BLaER1 treated with 17β-estradiol and CSF1 and Interleukin-3, amounts not matched to agents 10 nM and 100 nM (cell line): ENCODE measurements at regions not wholly inside any gene's neighbourhood (a gene's known extent, or its start where the extent isn't known, plus 50 kb on each side); places are given as distances from the start of the nearest gene placed in this dataset.

Source experiments
- H3K27ac ChIP-seq, 11 experiments: shearing (Covaris generic); formaldehyde crosslinking; 2 replicates each; pipeline ENCODE4 v1.8.1; 2022
- H3K27me3 ChIP-seq, 11 experiments: shearing (Covaris generic); formaldehyde crosslinking; 2 replicates each; pipeline ENCODE4 v1.8.1; 2022
- H3K36me3 ChIP-seq, 11 experiments: shearing (Covaris generic); formaldehyde crosslinking; 2 replicates each; pipeline ENCODE4 v1.8.1; 2022
- H3K4me1 ChIP-seq, 10 experiments: shearing (Covaris generic); formaldehyde crosslinking; 2 replicates each; pipeline ENCODE4 v1.8.1; 2022
- H3K4me2 ChIP-seq, 11 experiments: shearing (Covaris generic); formaldehyde crosslinking; 2 replicates each; pipeline ENCODE4 v1.8.1; 2022
- H3K4me3 ChIP-seq, 10 experiments: shearing (Covaris generic); formaldehyde crosslinking; 2 replicates each; pipeline ENCODE4 v1.8.1; 2022
- H3K9ac ChIP-seq, 11 experiments: shearing (Covaris generic); formaldehyde crosslinking; 2 replicates each; pipeline ENCODE4 v1.8.1; 2022
- H3K9me3 ChIP-seq, 11 experiments: shearing (Covaris generic); formaldehyde crosslinking; replicated peaks in 1 of 11; 2 replicates each; pipeline ENCODE4 v1.8.1; 2022
- H4K20me1 ChIP-seq, 11 experiments: shearing (Covaris generic); formaldehyde crosslinking; 2 replicates each; pipeline ENCODE4 v1.8.1; 2022
- Cebpa-rat ChIP-seq, 11 experiments: shearing (Covaris generic); IDR thresholded peaks; 2 replicates each; pipeline ENCODE4 v1.8.1; 2022

DNA sequence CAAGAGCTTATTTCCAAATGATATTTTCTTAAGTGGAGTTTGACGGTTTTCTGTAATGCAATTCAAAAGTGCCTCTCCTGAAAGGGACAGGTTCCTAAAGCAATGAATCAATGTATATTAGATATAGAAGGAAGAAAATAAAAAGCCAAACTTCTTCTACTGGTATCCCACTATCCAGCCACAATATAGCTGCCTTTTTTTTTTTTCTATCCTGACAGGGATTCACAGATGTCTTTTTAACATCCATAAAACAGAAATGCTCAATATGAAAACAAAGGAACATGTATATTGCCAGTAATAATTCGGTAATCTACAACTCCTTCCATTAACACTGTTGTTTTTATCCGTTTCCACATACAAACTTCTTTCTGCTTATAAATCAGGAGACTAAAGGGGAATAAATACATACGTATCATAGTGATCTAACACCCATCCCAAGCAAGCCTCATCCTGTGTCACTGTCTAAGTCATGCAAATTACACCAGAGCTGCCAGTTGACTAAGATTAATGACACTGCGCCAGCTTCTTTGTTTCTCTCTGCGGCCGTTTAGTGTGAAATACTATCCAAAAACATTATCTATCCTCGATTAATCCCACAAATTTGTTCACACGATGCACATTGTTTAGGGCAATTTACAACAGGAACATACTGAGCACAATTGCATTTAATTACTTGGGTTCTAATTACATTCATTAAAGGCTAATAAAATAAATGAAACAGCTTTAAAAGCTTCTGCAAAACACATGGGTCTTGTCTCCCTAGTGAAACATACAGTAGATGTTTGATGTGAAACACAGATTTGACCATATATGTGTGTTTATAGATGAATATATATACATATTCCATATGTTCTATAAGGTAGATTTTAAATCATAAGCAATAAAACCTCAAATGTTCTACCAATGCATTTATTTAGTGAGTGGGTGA, 51.9 kb upstream of the CDIN1 start:
- no peaks in the 10 kb centered on the region for H3K27me3 ChIP-seq
- no peak overlapping the region for H3K4me3 ChIP-seq
- no peaks in the 10 kb centered on the region for H3K9me3 ChIP-seq
- H3K36me3 ChIP-seq: no peaks in the 10 kb centered on the region
- peaks cover 0 to 7% (median 0%) of the 10 kb centered on the region in 10 experiments; a peak in 1 of 20 replicates for H3K4me1 ChIP-seq
- H3K9ac ChIP-seq: no peak overlapping the region
- no peaks in the 10 kb centered on the region for H4K20me1 ChIP-seq
- no peak overlapping the region for H3K4me2 ChIP-seq
- H3K27ac ChIP-seq: no peak overlapping the region
- no peak for TF ChIP-seq Cebpa-rat (IDR thresholded peaks at IDR 0.05)

DNA sequence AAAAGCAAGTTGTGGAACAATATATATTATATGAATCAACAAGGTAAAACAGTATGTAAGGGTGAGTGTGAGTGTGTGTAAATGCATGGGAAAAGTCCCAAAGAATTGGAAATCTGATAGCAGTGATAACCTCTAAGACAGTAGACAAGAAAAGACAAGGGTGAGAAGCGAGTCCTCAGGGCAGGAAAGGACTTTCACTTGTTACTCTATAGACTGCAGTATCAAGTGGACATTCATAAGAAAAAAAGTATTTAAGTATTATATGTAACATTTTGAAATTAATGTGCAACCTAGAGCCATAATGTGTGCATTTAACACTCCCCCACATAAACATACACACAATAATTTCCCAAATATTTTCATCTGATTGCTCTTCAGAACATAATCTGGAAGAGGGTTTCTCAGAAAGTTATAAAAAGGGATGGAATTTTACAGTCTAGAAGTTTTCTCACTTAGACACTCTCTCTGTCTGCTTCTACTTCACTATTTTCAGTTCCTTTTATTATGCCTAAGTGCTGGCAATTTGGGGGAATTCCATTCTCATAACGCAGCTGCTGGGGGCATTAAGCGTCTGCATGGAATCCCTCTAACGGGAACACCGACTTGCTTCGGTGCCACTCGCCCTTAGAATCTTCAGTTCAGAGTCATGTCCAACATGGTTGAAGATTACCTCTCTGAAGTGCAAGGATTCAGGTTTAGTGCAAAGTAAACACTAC, 50.0 kb upstream of the CDIN1 start:
- no peaks in the 10 kb centered on the region for H3K27me3 ChIP-seq
- no peak for TF ChIP-seq Cebpa-rat (IDR thresholded peaks at IDR 0.05)
- no peaks in the 10 kb centered on the region for H3K9me3 ChIP-seq
- H3K9ac ChIP-seq: no peak overlapping the region
- H4K20me1 ChIP-seq: no peaks in the 10 kb centered on the region
- H3K4me1 ChIP-seq: peaks cover 0 to 7% (median 0%) of the 10 kb centered on the region in 10 experiments; a peak in 1 of 20 replicates
- H3K4me3 ChIP-seq: no peak overlapping the region
- H3K27ac ChIP-seq: no peak overlapping the region
- no peak overlapping the region for H3K4me2 ChIP-seq
- H3K36me3 ChIP-seq: no peaks in the 10 kb centered on the region
